HG02798 (cell line): ENCODE measurements at regions not wholly inside any gene's neighbourhood (a gene's known extent, or its start where the extent isn't known, plus 50 kb on each side); places are given as distances from the start of the nearest gene placed in this dataset.
"Not testable (repeated sequence)": the region's sequence is repeated elsewhere in the genome, so short reads cannot be mapped to it uniquely, and the experiment has no call there.

ENCODE experiments used
- ATAC-seq: cut with Tn5 transposase; IDR thresholded peaks from one replicate; pipeline ENCODE4 v1.9.1; 2021; ENCODE audit warnings: mild to moderate bottlenecking; ENCODE audit not compliant: unreplicated experiment, poor library complexity

GRCh38 chr21:5121849-5122248 is 5399.5 kb upstream of the TPTE start:
- ATAC-seq = not testable (repeated sequence)

GRCh38 chr21:5123655-5124054 is 5397.7 kb upstream of the TPTE start:
- ATAC-seq = peak; percentile 47

DNA sequence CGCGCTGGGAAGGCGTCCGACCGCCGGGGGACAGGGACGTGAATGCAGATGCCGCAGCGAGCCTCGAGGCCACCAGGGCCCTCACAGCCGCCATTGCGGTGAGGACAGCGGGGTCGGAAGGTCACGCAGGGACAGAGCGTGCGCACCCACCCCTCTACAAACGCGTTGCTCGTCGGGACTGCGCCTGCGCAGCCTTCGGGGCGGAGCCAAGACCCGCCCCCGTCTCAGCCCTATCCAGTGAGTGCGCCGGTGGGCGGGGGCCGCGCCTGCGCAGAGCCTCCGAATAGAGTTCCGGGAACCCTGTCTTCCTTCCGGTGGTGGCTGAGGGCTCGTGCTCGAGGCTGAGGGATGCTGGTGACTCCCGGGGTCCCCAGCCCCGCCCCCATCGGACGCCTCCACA is 5393.1 kb upstream of the TPTE start:
- ATAC-seq = peak; percentile 95

GRCh38 chr21:5133824-5134223 is 5387.6 kb upstream of the TPTE start:
- ATAC-seq = not testable (repeated sequence)

- not testable (repeated sequence) for ATAC-seq
Observed at GRCh38 chr21:5136406-5136805, 5385.0 kb upstream of the TPTE start.

DNA sequence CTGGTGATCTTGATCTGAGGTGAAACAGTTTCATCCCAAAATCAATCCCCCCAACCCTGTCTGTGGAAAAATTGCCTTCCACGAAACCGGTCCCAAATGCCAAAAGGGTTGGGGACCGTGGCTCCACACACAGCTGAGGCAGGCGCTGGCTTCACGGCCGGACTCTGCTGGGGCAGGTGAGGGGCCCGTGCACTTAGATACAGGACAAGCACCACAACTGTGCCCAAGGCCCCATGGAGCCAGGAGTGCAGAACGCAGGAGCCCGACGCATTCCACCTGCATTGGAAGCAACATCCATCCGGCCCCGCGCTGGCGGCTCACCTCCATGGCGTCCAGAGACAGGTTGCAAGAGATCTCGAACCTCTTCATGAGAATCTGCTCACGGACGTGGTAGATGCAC is 5384.4 kb upstream of the TPTE start:
- ATAC-seq = not testable (repeated sequence)

DNA sequence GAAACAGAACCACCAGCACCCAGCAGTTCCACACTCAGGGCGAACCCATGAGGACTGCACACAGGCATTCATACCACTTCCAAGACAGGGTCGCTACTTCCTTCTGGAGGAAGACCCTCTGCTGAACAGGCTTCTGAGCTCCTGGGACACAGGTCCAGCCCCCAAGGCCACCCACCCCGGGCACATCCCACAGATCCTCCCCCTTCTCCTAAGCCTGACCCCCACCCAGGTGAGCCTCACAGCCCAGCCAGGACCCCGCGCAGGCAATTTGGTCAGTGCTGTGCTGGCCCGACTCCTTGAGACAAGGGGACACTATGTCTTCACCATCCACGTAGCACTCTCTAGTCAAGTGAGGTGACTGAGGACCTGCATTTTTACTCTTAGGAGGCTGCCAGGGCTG is 5382.7 kb upstream of the TPTE start:
- not testable (repeated sequence) for ATAC-seq

- not testable (repeated sequence) for ATAC-seq
Observed at GRCh38 chr21:5139528-5139927, 5381.9 kb upstream of the TPTE start.

DNA sequence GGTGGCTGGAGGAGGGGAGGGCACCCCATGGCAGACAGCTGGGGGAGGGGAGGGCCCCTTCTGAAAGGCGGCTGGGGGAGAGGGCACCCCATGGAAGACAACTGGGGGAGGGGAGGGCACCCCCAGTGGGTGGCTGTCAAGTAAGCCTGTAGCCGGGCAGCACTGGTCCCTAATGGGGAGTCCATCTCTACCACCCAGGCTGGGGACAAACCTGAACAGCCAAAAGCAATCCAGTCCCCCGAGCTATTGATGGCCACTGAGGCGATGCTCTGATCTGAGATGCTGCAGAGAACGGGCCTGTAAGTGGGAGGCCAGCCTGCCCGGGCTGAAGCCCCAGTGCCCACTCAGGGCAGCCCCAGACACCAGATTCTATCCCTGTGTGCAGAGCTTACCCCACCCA is 5378.4 kb upstream of the TPTE start:
- not testable (repeated sequence) for ATAC-seq

GRCh38 chr21:5144731-5145130 is 5376.7 kb upstream of the TPTE start:
- not testable (repeated sequence) for ATAC-seq

DNA sequence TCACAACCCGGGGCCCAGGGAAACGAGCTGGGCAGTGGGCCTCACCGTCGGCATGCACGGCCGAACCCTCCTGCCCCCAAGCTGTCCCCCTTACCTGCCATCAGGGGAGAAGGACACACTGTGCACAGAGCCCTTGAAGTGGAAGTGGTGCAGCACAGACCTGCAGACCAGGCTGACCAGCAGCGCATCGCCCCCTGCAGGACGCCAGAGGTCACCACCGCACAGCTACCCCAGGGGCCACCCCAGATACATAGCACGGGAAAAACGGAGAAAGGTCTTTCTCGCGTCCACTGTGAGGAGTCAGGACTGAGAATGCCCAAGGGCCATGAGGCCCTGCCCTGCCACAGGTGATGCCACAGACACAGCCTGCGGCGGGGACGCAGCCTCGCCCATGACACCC is 5373.7 kb upstream of the TPTE start:
- not testable (repeated sequence) for ATAC-seq

DNA sequence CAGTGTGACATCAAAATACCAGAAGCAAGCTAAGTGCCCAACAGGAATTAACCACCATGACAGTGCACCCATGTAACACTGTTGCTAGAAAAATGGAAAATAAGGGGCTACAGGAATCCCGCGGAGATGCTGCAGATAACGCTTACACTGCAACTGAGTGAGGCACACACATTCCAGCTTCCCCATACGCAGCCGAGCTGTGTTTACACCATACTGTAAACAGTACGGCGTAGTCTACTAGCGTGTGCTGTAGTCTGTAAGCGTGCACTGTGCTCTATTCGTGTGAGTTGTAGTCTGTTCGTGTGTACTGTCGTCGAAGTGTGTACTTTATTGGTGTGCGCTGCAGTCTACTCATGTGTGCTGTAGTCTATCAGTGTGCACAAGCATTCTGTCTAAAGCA is 5372.2 kb upstream of the TPTE start:
- ATAC-seq = not testable (repeated sequence)

- ATAC-seq = not testable (repeated sequence)
Observed at GRCh38 chr21:5153842-5154640, 5367.3 kb upstream of the TPTE start.

DNA sequence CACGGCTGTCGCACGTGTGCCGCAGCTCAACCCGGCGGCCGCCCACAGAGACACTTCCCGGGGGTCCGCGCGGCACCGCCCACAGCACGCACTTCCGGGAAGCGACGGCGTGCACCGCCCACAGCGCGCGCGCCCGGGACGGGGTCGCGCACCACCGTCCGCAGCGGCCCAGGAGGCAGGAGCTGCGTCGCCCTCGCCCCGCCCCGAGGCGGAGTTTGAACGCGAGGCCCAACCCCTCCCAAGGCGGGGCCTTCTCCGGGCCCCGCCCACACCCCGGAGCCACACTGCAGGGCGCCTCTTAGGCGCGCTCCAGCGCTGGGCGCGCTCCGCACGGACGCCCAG is 5366.8 kb upstream of the TPTE start:
- ATAC-seq = peak; percentile 97

GRCh38 chr21:5162693-5163574 is 5358.4 kb upstream of the TPTE start:
- not testable (repeated sequence) for ATAC-seq

GRCh38 chr21:5165829-5166228 is 5355.6 kb upstream of the TPTE start:
- not testable (repeated sequence) for ATAC-seq
